Neural progenitor cell (in vitro differentiated cells): ENCODE measurements at regions not wholly inside any gene's neighbourhood (a gene's known extent, or its start where the extent isn't known, plus 50 kb on each side); places are given as distances from the start of the nearest gene placed in this dataset.
A peak's percentile ranks its signal among the peaks of the same experiment; 100 is the strongest.

ENCODE experiments used
- DNase-seq: peaks from one replicate; pipeline ENCODE4 v3.0.0-alpha.2; 2016; ENCODE audit warnings: low spot score
- H2AFZ ChIP-seq: fragments of 200-600 bp; sonication (generic); replicated peaks from 2 replicates; pipeline ENCODE4 v1.6.1; 2016; ENCODE audit warnings: antibody characterized with exemption
- H3F3A ChIP-seq: fragments of 200-600 bp; sonication (generic); 2 replicates; pipeline ENCODE4 v1.6.1; 2016; ENCODE audit warnings: antibody characterized with exemption, low read depth
- H3K27ac ChIP-seq: fragments of 200-600 bp; sonication (generic); 2 replicates; pipeline ENCODE4 v1.5.1; 2016; ENCODE audit warnings: mild to moderate bottlenecking
- H3K27me3 ChIP-seq: fragments of 200-600 bp; sonication (generic); 2 replicates; pipeline ENCODE4 v1.6.1; 2016; ENCODE audit warnings: mild to moderate bottlenecking, moderate library complexity
- H3K36me3 ChIP-seq: fragments of 200-600 bp; sonication (generic); 2 replicates; pipeline ENCODE4 v1.5.1; 2016
- H3K4me1 ChIP-seq: fragments of 200-600 bp; sonication (generic); 2 replicates; pipeline ENCODE4 v1.6.1; 2016; ENCODE audit warnings: mixed run types
- H3K4me2 ChIP-seq: fragments of 200-600 bp; sonication (generic); 2 replicates; pipeline ENCODE4 v1.6.1; 2016
- H3K4me3 ChIP-seq: fragments of 200-600 bp; sonication (generic); 2 replicates; pipeline ENCODE4 v1.5.1; 2016
- H3K79me2 ChIP-seq: fragments of 200-600 bp; sonication (generic); 2 replicates; pipeline ENCODE4 v1.6.1; 2016; ENCODE audit warnings: low read depth
- H3K9ac ChIP-seq: fragments of 200-600 bp; sonication (generic); 2 replicates; pipeline ENCODE4 v1.6.1; 2016
- H3K9me3 ChIP-seq: fragments of 200-600 bp; sonication (generic); 2 replicates; pipeline ENCODE4 v1.5.1; 2016; ENCODE audit warnings: low read depth
- H4K20me1 ChIP-seq: fragments of 200-600 bp; sonication (generic); 2 replicates; pipeline ENCODE4 v1.6.1; 2016; ENCODE audit warnings: low read depth
- H3K27ac Mint-ChIP-seq: 3 replicates; pipeline ENCODE4 v1.8.0; 2021; ENCODE audit warnings: mixed read lengths
- H3K27me3 Mint-ChIP-seq: 2 replicates; pipeline ENCODE4 v1.8.0; 2022; ENCODE audit warnings: low read depth, mild to moderate bottlenecking, inconsistent platforms, moderate library complexity, mixed read lengths; ENCODE audit not compliant: insufficient read depth
- H3K36me3 Mint-ChIP-seq: 3 replicates; pipeline ENCODE4 v1.8.0; 2021; ENCODE audit warnings: mixed read lengths
- H3K4me1 Mint-ChIP-seq: 3 replicates; pipeline ENCODE4 v1.8.0; 2021; ENCODE audit warnings: mixed read lengths
- H3K4me3 Mint-ChIP-seq: 3 replicates; pipeline ENCODE4 v1.8.0; 2021; ENCODE audit warnings: mild to moderate bottlenecking, moderate library complexity, mixed read lengths
- H3K9me3 Mint-ChIP-seq: 3 replicates; pipeline ENCODE4 v1.8.0; 2020; ENCODE audit warnings: mixed read lengths
- EZH2 ChIP-seq: fragments of 200-600 bp; sonication (generic); IDR thresholded peaks from 2 replicates; pipeline ENCODE4 v1.6.1; 2017; ENCODE audit warnings: antibody characterized with exemption, mild to moderate bottlenecking, moderate library complexity
- EZH2phosphoT487 ChIP-seq: fragments of 200-600 bp; sonication (generic); IDR thresholded peaks from 2 replicates; pipeline ENCODE4 v1.6.1; 2017; ENCODE audit warnings: antibody characterized with exemption
- TF ChIP-seq, protein P1 (sequence below): fragments of 200-600 bp; sonication (generic); IDR thresholded peaks from 2 replicates; pipeline ENCODE4 v1.5.1; 2017; ENCODE audit warnings: antibody characterized with exemption, mild to moderate bottlenecking

DNA sequence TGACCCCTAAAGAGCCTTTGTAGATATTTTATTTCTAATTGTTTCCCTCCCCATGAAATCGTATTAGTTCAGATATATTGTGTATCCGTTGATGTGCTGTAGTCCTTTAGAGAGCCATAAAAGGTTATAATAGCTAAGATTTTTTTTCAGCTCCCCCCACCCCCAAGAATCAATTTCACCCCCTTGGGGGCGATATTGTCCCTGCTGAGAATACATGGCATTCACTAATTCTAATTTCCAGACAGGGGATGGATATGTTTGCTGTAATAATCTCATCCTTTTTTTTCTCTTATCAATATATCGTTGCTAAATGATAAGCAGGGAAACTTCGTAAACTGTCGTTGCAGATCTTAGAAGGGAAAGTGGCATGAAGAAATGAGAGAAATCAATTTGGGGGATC, 530.7 kb downstream of the TMEM182 start:
- Histone ChIP-seq H3K9me3 (no peaks in the 10 kb centered on the region), H3K4me2 (peak overlapping the region; percentile 72), H3F3A (peaks cover 25% of the 10 kb centered on the region), H3K27me3 (peaks cover 15% of the 10 kb centered on the region), H4K20me1 (peaks cover 21% of the 10 kb centered on the region), H3K9ac (no peak overlapping the region), H3K79me2 (no peaks in the 10 kb centered on the region), H3K4me1 (peaks cover 59% of the 10 kb centered on the region), H3K27ac (no peak overlapping the region), H3K4me3 (peak overlapping the region; percentile 15), H2AFZ (no peak overlapping the region), H3K36me3 (no peaks in the 10 kb centered on the region)
- no peaks in the 10 kb centered on the region for H3K36me3 Mint-ChIP-seq
- no peaks in the 10 kb centered on the region for H3K9me3 Mint-ChIP-seq
- TF ChIP-seq, protein P1, sequence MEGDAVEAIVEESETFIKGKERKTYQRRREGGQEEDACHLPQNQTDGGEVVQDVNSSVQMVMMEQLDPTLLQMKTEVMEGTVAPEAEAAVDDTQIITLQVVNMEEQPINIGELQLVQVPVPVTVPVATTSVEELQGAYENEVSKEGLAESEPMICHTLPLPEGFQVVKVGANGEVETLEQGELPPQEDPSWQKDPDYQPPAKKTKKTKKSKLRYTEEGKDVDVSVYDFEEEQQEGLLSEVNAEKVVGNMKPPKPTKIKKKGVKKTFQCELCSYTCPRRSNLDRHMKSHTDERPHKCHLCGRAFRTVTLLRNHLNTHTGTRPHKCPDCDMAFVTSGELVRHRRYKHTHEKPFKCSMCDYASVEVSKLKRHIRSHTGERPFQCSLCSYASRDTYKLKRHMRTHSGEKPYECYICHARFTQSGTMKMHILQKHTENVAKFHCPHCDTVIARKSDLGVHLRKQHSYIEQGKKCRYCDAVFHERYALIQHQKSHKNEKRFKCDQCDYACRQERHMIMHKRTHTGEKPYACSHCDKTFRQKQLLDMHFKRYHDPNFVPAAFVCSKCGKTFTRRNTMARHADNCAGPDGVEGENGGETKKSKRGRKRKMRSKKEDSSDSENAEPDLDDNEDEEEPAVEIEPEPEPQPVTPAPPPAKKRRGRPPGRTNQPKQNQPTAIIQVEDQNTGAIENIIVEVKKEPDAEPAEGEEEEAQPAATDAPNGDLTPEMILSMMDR, result peak; percentile 38
- TF ChIP-seq EZH2phosphoT487 (no peak), EZH2 (no peak)
- no peak for DNase-seq
- H3K4me1 Mint-ChIP-seq, result peaks cover 88% of the 10 kb centered on the region
- H3K27ac Mint-ChIP-seq, result peak overlapping the region; percentile 96
- peaks cover 3% of the 10 kb centered on the region for H3K27me3 Mint-ChIP-seq
- peak overlapping the region; percentile 72 for H3K4me3 Mint-ChIP-seq

DNA sequence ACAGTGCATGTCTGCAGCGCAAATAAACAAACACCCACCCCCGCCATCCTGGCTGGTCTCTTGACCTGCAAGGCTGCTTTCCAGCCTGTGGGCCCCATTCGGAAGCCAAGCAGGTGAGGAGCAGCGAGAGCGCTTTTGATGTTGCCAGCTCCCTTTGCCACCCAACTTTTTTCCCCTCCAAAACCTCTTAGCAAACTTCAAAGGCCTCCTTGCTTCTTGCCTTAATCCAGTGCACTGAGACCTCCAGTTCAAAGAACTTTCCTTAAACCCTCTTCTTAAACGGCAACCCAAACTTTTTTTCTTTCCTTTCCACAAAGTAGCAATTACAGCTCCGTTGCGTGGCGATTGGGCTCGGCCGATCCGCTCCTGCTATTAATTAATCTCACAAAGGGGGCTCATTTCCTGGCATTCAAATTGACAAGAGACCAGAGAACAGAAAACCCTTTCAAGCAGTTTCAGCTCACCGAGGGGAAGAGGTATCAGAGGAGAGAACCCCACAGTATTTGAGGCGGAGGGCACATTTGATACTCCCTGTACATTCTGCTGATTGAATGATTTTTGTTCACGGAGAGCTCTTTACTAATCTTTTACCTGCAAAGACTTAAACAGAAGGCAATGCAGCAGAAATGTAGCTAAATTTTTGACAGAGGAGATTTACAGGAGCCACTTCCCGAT, 531.4 kb downstream of the TMEM182 start:
- no peaks in the 10 kb centered on the region for H3K36me3 ChIP-seq
- no peaks in the 10 kb centered on the region for H3K9me3 ChIP-seq
- peak overlapping the region; percentile 16 for H3K27ac ChIP-seq
- no peak overlapping the region for H2AFZ ChIP-seq
- H3K79me2 ChIP-seq, result no peaks in the 10 kb centered on the region
- H3F3A ChIP-seq, result peaks cover 25% of the 10 kb centered on the region
- TF ChIP-seq EZH2phosphoT487, result peak; percentile 94
- TF ChIP-seq EZH2, result no peak
- peak overlapping the region; percentile 15 for H3K4me3 ChIP-seq
- Mint-ChIP-seq H3K4me3 (peak overlapping the region; percentile 72), H3K27me3 (peaks cover 3% of the 10 kb centered on the region), H3K27ac (peak overlapping the region; percentile 96), H3K36me3 (no peaks in the 10 kb centered on the region), H3K9me3 (no peaks in the 10 kb centered on the region), H3K4me1 (peaks cover 81% of the 10 kb centered on the region)
- H4K20me1 ChIP-seq, result peaks cover 20% of the 10 kb centered on the region
- H3K27me3 ChIP-seq, result peaks cover 15% of the 10 kb centered on the region
- H3K4me2 ChIP-seq, result peak overlapping the region; percentile 72
- peak; percentile 79 for DNase-seq
- no peak overlapping the region for H3K9ac ChIP-seq
- H3K4me1 ChIP-seq, result peaks cover 53% of the 10 kb centered on the region

DNA sequence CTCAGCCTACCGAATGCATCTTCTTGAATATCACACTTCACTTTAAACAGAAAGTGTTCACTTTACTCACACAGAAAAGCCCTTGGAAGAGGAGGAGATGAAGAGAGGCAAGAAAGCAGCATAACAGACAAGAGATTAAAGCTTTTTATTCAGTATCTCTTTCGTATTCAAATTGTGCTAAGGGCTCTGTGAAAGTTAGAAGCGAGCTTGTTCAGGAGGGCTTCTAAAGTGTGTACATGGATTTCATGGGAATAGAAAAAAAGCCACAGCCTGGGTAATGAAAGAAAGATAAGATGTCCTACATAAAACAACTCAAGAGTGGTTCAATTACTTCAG, 531.9 kb downstream of the TMEM182 start:
- Histone ChIP-seq H3F3A (peaks cover 25% of the 10 kb centered on the region), H2AFZ (no peak overlapping the region), H3K4me2 (peak overlapping the region; percentile 72), H3K9ac (no peak overlapping the region), H3K27me3 (peaks cover 15% of the 10 kb centered on the region), H3K27ac (peak overlapping the region; percentile 16), H3K4me1 (peaks cover 47% of the 10 kb centered on the region), H3K36me3 (no peaks in the 10 kb centered on the region), H3K9me3 (no peaks in the 10 kb centered on the region), H3K79me2 (no peaks in the 10 kb centered on the region), H4K20me1 (peaks cover 16% of the 10 kb centered on the region), H3K4me3 (peak overlapping the region; percentile 15)
- DNase-seq, result no peak
- Mint-ChIP-seq H3K27ac (peak overlapping the region; percentile 96), H3K4me3 (peak overlapping the region; percentile 72), H3K9me3 (no peaks in the 10 kb centered on the region), H3K36me3 (no peaks in the 10 kb centered on the region), H3K4me1 (peaks cover 76% of the 10 kb centered on the region), H3K27me3 (peaks cover 3% of the 10 kb centered on the region)
- TF ChIP-seq EZH2 (no peak), EZH2phosphoT487 (no peak)
- TF ChIP-seq, protein P1, result no peak

DNA sequence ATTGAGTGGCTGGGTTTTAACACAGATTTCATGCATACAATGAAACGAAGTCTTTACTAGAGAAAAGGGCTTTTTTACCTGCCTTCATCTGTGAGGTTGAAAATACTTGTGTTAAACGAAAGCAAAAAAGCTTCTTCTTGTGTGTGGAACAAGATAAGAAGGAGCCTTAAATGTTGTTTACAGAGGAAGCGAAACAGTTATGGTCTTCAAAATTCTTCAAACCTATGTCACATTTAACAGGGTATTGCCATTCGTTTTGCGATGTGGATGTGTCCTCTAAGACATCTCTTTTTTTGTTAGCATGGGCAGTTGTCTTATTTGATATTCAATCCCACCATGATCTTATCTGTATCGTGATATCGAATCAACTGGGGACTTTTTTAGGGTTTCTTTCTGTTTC, 532.6 kb downstream of the TMEM182 start:
- no peaks in the 10 kb centered on the region for H3K79me2 ChIP-seq
- Mint-ChIP-seq H3K4me3 (peak overlapping the region; percentile 7), H3K27me3 (peaks cover 3% of the 10 kb centered on the region), H3K4me1 (peaks cover 69% of the 10 kb centered on the region), H3K9me3 (no peaks in the 10 kb centered on the region), H3K27ac (peak overlapping the region; percentile 75), H3K36me3 (no peaks in the 10 kb centered on the region)
- H3F3A ChIP-seq, result peaks cover 25% of the 10 kb centered on the region
- H3K9ac ChIP-seq, result no peak overlapping the region
- H3K36me3 ChIP-seq, result no peaks in the 10 kb centered on the region
- H2AFZ ChIP-seq, result no peak overlapping the region
- no peaks in the 10 kb centered on the region for H3K9me3 ChIP-seq
- peaks cover 40% of the 10 kb centered on the region for H3K4me1 ChIP-seq
- no peak overlapping the region for H3K4me3 ChIP-seq
- no peak for DNase-seq
- TF ChIP-seq EZH2phosphoT487, result no peak
- no peak for TF ChIP-seq EZH2
- TF ChIP-seq, protein P1, result no peak
- peak overlapping the region; percentile 72 for H3K4me2 ChIP-seq
- peaks cover 12% of the 10 kb centered on the region for H4K20me1 ChIP-seq
- no peak overlapping the region for H3K27ac ChIP-seq
- peaks cover 15% of the 10 kb centered on the region for H3K27me3 ChIP-seq
